NCI-H524 (cell line): ENCODE measurements at regions not wholly inside any gene's neighbourhood (a gene's known extent, or its start where the extent isn't known, plus 50 kb on each side); places are given as distances from the start of the nearest gene placed in this dataset.

Experiments used
- DNase-seq, 2 experiments: peaks; one replicate each; lab custom pipeline; 2025; lab: John Stamatoyannopoulos, UW

DNA sequence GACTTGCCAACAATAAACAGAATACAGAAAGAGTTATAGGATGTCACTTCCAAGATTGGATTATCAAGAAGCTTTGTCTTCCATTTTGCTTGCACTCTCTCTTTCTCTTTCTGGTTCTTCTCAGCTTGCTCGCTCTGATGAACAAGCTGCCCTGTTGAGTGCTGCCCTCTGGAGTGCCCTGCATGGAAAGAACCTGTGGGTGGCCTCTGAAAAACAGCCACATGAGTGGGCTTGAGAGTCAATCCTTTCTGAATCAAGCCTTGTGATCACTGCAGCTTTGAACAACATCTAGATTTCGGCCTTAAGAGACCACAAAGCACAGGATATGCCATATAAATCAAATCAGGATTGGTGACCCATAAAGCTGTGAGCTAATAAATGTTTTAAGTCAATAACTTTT, 185.1 kb downstream of the KIF2B start:
- peak in 1 of 2 experiments; percentile 20 for DNase-seq

DNA sequence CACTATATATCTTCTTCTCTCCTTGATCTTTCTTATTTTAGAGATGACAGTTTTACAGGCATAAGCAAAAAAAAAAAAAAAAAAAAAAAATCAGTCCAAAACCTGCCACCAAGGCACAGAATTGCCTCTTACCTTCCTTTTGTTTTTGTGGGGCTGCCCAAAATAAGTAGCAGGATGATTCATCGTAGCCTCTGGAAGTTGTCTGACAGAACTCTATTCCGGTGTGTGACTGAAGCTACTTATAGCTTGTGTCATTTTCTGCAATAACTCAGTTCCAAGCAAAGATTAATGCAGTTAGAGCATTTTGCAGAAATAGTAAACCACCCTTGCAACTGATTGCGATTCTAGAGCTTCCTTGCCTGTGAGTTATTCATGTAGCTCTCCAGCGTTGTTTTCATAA, 186.8 kb downstream of the KIF2B start:
- DNase-seq = no peak

DNA sequence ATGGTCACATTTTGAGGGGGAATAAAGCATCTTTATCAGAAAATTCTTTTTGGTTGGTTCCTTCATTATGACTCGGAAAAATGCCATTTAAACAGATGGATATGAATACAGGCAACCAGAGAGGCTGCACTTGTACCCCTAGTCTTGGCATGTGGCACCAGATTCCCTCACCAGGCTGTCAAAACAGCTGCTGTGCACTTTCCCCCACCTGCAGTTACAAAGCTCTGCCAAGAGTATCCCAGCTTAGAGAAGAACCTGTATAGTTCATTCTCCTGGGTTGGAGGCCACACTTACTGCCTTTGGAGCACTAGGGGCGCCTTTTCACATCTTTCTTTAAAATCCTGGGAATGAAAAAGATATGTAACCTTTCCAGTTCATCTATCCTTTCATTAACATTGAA, 190.3 kb downstream of the KIF2B start:
- peak; percentile 47 to 84 for DNase-seq

DNA sequence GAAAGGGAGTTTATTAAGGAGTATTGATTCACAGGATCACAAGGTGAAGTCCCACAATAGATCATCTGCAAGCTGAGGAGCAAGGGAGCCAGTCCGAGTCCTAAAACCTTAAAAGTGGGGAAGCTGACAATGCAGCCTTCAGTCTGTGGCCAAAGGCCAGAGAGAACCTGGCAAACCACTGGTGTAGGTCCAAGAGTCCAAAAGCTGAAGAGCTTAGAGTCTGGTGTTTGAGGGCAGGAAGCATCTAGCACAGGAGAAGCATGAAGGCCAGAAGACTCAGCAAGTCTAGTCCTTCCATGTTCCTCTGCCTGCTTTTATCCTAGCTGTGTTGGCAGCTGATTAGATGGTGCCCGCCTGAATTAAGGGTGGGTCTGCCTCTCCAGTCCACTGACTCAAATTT, 193.0 kb downstream of the KIF2B start:
- no peak for DNase-seq

DNA sequence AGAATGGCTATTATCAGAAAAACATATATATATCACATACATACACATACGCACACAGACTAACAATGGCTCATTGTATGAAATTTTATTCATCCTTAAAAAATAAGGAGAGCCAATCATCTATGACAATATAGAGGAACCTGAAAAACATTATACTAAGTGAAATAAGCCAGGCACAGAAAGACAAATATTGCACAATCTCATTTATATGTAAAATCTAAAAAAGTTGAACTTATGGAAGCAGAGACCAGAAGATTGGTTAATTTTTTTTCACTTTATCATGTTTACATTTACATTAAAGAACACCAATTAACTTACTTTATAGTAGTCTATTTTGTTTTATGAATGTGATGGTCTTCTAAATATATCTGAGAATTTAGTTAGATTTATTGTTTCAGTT, 198.7 kb downstream of the KIF2B start:
- DNase-seq = no peak

DNA sequence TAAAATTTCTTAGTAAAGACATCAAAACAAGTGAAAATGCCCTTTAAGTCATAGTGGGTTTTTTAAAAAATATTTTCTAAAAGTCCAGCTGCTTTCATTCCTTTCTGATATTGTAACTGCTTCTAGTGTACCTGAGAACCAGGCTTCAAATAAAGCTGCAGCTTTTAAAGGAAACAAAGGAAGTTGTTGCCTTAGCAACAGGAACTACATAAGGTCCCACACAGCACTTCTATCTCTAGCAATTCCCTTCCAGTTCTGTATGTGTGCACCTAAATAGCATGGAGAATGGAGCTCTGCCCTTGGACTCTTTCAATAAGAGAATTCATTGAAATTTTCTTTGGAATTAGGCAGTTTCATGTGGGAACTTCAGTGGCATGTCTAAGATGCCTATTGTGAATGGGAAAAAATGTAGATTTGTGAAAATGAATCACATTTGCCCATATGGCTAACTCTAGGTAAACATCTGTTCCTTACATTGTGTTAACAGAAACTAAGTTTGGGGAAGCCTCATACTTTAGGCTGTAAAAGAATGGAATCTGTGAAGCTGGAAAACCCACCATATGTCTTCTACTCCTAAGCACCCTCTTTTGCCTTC, 206.4 kb downstream of the KIF2B start:
- peak in 1 of 2 experiments; percentile 70 for DNase-seq

DNA sequence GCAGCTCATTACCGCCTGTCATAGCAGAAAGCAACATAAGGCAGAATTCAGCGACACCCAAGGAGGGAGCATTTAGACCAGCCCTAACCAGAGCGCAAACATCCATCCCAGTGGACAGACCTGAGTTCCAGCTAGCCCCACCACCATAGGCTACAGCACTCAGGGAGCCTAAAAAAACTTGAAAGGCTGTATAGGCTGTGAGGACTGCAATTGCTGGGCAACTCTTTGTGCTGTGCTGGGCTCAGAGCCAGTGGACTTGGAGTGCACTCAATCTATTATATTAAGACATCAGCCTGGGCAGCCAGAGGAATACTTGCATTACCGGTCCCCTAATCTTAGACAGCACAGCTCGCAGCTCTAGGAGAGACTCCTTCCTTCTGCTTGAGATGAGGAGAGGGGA, 207.3 kb downstream of the KIF2B start:
- DNase-seq = no peak

DNA sequence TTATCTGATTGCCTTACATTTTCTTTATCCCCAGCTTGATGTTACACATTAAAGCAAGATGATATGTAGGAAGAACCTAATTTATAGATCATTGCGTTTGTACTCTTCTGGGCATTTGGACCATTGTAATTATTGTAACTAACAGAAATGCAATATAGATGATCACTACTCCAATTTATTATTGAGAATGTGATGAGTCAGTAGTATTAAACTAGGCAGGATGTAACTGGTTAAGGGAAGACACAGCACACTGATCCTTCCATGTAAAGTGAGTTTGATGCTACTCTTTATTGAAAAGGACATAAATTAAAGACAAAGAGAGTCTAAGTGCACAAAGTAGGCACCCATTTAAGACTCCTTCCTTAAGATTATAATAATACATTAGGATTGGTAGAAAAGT, 223.8 kb downstream of the KIF2B start:
- DNase-seq = no peak

DNA sequence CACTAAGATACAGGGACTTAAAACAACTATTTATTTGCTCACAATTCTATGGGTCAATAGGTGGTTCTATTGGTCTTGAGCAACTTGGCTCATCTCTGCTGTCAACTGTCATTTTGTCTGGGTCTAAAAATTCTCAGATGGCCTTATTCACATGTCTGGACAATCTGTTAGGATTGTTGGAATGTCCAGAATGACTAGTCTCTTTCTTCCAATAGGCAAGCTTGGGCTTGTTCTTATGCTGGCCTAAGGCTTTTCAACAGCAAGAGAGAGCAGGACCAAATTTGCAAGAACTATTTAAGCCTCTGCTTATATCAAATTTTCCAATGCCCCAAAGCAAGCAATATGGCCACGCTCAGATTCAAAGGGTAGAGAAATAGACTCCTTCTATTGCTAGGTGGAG, 240.9 kb downstream of the KIF2B start:
- DNase-seq = no peak

DNA sequence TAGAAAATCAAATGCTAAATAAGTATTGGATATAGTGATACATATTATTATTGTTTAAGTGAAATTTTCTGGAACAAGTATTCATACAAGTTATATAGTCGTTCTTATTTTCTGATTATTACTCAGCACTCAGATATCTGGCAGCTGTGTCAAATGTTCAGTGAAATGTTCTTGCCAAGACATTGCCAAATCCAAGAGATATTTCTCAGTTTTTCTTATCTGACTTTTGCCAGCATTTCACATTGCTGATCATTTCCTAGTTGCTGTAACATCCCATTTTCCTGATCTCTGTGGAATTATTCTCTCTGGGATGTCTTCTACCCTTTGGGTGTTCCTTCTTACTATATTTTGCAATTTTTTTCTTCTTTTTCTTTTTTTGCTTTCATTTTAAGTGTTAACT, 262.3 kb downstream of the KIF2B start:
- no peak for DNase-seq

DNA sequence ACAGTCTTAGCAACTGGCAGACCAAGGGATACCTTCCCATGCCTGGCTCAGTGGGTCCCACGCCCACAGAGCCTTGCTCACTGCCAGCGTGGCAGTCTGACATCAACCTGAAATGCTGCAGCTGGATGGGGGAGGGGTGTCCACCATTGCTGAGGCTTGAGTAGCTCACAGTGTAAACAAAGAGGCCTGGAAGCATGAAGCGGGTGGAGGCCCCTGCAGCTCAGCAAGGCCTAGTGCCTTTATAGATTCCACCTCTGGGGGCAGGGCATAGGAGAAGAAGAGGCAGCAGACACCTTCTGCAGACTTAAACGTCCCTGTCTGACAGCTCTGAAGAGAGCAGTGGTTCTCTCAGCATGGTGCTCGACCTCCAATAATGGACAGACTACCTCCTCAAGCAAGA, 263.2 kb downstream of the KIF2B start:
- no peak for DNase-seq

DNA sequence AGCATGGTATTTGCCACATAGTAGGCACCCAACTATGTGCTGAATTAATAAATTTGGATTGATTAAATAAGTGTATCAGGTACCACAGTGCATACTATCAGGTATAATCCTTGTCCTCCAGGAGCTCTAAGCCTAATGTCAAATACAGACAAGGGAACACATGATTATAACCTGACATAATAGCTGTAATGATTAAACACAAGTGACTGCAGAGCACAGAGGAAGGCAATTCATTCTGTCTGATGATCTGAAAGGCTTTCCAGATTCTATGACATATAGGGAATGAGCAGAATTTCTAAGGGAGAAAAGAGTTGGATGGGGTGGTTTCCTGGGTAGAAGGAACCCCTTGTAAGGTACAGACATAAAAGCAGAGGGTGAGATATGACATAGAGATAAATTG, 273.5 kb downstream of the KIF2B start:
- no peak for DNase-seq

DNA sequence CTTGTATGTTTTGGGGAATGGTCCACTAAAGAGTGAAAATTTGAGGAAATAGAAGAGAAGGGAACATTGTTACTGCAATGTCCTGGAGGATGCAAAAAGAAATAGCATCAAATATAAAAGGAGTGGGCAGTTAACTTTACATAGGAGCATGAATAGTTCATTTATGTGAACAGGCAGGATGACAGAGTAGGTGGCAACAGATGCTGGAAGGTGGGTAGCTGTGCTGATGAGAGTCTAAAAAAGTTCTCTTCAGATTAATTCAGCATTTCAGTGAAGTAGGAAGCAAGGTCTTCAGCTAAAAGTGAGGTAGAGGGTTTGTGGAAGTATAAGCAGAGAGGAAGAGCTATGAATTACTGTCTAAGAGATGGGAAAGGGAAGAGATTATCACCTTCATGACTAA, 276.5 kb downstream of the KIF2B start:
- no peak for DNase-seq

DNA sequence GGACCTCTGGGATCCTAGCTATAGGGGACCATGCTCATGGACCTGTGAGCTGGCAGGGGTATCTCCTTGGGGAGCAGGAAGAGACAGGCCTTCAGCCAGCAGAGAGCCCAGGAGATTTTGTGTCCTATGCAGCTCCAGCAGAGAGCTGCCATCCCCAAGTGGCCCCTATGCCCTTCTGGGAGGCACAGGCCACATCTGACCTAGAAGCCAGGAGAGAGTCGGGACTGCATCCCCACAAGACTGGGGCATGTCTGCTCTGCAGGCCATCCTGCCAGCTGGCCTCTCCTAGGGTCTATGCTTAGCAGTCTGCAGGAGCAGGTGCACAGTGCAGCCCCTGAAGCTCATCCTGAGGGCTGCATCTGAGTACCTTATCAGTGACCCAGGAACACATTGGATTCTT, 279.5 kb downstream of the KIF2B start:
- no peak for DNase-seq

DNA sequence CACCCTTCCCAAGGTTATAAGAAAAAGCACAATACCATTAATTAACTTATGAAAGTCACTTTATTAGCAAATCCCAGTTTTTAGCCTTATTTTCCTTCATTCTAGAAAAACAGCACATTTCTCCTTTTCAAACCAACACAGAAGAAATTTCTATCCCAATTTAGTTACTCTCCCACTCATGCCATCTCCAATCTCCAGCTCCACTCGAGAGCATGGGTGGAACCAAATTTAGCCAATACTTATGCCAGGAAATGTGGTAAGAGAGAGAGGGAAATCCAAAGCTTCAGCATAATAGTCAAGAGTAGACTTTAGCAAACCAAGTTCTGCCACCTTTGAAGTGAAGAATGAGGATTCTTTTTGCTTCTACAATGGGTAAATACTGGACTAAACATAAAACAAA, 288.8 kb downstream of the KIF2B start:
- no peak for DNase-seq

DNA sequence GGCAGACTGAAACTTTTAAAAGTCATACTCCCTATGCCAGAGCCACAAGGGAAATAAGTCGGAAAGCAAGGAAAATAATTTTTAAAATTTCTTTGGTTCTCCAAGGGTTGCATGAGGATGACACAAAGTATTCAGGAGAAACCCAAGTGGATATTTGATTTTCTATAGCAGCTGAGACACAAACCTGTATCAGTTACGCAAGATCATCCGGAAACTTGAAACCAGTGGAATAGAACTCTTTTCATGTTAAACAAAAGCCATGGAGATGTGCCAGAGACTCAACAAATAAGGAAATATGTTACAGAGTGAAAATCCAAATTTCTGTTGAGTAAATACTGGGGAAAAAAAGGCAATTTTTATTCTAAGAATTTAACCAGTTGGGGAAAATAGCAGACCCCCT, 294.7 kb downstream of the KIF2B start:
- DNase-seq = no peak

DNA sequence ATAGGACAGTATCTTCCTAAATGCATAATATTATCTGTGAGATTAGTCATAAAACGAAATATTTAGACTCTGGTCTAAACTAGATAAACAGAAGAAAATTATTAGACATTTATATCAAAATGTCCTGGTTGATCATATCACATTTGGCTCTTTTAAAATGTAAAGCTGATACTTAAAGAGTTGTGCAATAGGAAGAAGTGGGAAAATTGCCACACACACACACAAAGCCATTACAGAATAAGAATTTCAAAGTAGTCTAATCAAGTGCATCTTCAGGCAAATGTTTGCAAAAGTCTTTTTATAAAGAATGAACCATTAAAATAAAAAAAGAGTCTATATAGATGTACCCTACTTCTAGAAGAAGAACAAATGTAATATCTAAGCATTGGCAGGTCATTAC, 301.7 kb downstream of the KIF2B start:
- no peak for DNase-seq

DNA sequence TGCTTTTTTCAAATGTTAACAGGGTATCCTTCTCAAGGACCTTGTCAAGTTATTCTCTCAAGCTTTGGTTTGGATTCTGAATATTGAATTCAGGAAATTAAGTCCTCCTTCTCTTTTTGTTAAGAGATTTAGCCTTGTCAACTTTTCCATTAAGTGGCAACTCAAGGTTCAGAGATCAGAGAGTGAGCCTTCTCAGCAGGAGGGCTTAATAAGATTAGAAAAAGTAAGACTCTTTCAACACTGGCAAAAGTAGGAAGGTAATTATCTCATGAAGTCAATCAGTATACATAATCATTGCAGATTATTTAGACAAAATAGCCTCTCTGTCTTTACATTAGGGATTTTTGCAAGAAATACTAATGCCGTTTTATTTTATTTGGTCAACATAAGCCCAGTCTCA, 330.7 kb downstream of the KIF2B start:
- peak; percentile 31 to 71 for DNase-seq

DNA sequence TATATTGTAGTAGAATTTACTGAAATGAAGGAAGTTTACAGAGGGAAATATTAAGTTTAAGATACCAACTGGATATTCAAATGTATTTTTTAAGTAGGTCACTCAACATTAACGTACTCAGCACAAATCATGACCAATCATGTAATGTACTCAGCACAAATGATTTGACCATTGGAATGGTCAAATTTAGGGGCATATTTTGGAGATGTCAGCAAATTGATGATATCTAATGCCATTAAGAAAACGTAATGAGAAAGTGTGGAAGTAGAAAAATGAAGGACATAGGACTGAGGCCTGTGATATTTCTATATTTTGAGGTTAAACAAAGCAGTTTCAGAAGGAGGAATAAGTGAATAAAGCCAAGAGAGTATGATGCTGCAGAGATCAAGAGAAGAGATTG, 334.8 kb downstream of the KIF2B start:
- no peak for DNase-seq

DNA sequence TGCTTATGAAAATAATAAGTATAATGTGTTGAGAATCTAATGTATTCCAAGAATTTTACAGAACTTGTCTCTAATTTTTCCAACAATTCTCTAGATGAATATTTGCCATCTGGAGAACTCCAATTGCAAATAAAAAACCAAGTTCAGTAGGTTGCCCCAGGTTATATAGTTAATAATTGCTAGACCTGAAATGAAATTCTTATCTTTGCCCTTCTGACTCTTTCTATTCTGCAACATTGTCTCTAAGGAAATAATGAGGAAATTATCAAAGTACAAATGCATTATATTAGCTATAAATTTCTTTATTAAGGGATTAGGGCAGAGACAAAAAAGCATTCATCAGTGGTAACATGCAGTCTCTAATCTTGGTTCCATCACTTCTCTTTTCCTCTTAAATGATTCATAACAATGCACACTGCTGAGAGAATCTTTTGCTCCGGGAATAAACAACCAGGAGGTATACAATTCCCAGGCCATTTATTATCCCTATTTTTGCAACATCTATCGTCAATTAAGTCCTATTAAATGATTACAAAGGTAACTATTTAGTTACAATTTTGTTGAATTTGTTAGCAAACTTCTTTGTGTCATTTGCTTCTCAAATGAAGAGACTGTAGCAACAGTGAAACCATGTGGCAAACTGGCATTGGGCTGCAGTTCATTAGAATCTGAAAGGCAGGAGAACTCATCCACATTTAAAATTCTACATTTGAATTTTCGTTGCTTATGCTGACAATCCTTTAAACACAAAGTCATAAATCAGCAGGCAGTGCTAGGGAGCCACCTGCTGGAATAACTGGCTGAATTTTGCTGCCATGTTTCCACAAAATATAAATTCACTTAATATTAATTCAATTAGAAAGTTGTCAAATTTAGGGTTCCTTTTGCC, 349.6 kb downstream of the KIF2B start:
- DNase-seq = peak in 1 of 2 experiments; percentile 66

DNA sequence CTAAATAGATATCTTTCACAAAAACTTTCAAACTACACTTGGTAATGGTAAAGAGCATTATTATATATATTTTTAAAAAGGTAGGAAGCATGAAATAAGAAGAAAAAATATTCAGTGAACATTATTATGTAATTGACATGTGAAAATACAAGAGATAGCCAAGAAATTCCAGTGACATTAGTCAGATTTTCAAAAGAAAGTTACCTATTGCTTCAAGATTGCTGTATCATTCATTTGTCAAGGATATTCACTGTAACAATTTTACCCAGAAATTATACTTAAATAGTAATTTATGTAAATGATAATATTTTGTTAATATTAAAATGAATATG, 350.2 kb downstream of the KIF2B start:
- no peak for DNase-seq

DNA sequence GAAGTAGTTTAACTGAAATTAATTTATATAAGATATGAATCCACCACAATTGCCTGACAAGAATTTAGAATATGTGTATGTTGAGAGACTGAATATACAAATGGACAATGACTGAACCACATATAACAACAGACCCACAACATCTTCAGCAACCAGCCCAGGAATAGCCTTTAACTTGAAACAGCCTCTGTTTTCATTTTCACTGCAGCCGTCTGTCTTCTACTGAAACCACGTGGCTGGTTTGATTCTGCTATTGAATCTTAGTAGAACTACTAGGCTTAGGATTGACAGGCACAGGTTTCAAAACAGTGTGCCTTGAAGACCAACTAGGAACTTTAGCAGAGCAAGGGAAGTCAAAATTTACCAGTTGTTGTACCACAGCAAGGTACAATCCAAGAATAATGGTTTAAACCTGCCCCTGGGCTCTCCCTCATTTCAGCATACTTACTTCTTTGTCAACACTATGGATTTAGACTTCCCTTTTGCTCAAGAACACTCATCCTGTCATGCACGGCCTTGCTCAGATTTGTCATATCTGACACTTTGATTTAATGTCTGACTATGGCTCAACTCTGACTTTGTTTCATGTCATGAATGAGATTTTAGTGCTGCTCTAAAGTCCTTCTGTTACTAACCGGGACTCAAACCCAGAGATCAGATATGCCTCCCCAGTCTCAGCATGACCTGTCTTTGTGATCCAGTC, 355.0 kb downstream of the KIF2B start:
- no peak for DNase-seq

DNA sequence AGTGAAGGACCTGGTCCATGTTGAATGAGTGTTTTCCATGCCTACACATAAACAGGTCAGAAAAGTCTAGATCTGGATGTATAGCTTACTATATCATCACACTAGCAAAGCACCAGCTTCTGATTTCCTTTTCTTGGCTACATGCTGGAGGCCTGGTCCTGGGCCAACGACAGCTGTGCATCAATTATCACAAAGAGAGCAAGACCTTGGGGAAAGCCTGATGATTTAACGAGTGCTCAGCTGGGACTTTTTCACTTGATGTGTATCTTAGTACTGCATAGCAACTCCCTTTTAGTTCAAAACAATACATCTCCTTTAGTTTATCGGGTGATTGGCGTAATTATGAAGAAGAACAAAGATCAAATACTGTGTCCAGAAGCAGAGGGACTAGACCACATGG, 358.2 kb downstream of the KIF2B start:
- peak; percentile 81 to 85 for DNase-seq
